ENCODE measurements at regions not wholly inside any gene's neighbourhood (a gene's known extent, or its start where the extent isn't known, plus 50 kb on each side); places are given as distances from the start of the nearest gene placed in this dataset.

DNA sequence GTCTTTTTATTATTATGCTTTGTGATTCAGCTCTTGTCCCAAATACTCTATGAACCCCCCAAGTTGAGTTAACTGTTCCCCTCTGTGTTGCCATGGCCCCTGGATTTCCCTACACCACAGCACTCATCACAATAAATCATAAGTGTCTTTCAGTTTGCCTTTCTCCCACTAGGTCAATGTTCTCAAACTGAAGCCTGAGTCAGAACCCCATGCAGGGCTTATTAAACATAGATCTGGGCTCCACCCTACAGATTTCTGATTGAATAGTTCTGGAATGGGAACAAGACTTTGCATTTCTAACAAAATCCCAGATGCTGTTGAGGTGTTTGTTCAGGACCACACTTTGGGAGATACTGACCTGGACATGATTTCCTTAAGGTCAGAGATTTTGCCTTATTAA is 199.4 kb downstream of the TBX5 start:
- Mint-ChIP-seq H3K4me3 (no peak overlapping the region), H3K4me1 (peaks cover 18% of the 10 kb centered on the region), H3K27me3 (ENCODE audit: low read depth) (peaks cover 61% of the 10 kb centered on the region), H3K36me3 (ENCODE audit: low read depth) (no peaks in the 10 kb centered on the region), H3K9me3 (peaks cover 2% of the 10 kb centered on the region), H3K27ac (no peak overlapping the region)
- TF ChIP-seq CTCF (IDR thresholded peaks at IDR 0.05; ENCODE audit: unreplicated experiment in 3 of 3): no peak

DNA sequence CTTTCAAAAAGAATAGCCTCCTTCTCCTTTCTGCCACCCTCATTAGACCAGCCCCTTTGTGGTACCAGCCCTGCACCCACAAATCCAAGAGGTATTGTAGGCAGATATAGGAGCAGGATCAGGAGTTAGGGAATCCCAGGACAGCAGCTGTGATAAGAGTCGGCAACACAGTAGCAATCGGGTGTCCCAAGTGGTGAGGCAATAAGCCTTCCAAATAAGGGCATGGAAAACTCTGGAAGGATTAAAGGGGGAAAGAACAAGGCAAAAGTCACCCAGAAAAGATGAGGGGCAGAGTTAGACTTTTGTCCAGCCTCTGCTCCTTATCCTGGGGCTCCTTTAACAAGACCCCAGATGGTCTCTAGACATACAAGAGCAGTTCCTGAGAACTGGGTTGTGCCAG is 204.2 kb downstream of the TBX5 start:
- H3K27ac Mint-ChIP-seq: no peak overlapping the region
- peaks cover 11% of the 10 kb centered on the region for H3K9me3 Mint-ChIP-seq
- H3K4me1 Mint-ChIP-seq: no peaks in the 10 kb centered on the region

GRCh38 chr12:114194956-114195355 is 211.0 kb downstream of the TBX5 start:
- Mint-ChIP-seq H3K27ac (no peak overlapping the region), H3K4me3 (no peak overlapping the region), H3K36me3 (ENCODE audit: low read depth) (no peaks in the 10 kb centered on the region), H3K27me3 (ENCODE audit: low read depth) (peaks cover 64% of the 10 kb centered on the region), H3K9me3 (peaks cover 21% of the 10 kb centered on the region), H3K4me1 (no peaks in the 10 kb centered on the region)
- no peak for TF ChIP-seq CTCF (IDR thresholded peaks at IDR 0.05; ENCODE audit: unreplicated experiment in 3 of 3)

More for the DNA sequence above, 204.2 kb downstream of the TBX5 start:
- Mint-ChIP-seq H3K4me3 (no peak overlapping the region), H3K36me3 (ENCODE audit: low read depth) (no peaks in the 10 kb centered on the region), H3K27me3 (ENCODE audit: low read depth) (peaks cover 54% of the 10 kb centered on the region)
- no peak for TF ChIP-seq CTCF (IDR thresholded peaks at IDR 0.05; ENCODE audit: unreplicated experiment in 3 of 3)

- Mint-ChIP-seq H3K4me1 (no peaks in the 10 kb centered on the region), H3K27ac (no peak overlapping the region), H3K27me3 (ENCODE audit: low read depth) (peaks cover 73% of the 10 kb centered on the region), H3K4me3 (no peak overlapping the region), H3K9me3 (peaks cover 17% of the 10 kb centered on the region), H3K36me3 (ENCODE audit: low read depth) (no peaks in the 10 kb centered on the region)
- no peak for TF ChIP-seq CTCF (IDR thresholded peaks at IDR 0.05; ENCODE audit: unreplicated experiment in 3 of 3)
Observed at GRCh38 chr12:114194066-114194465, 211.9 kb downstream of the TBX5 start.

GRCh38 chr12:114193474-114193873 is 212.5 kb downstream of the TBX5 start:
- peaks cover 14% of the 10 kb centered on the region for H3K9me3 Mint-ChIP-seq
- H3K27me3 Mint-ChIP-seq (ENCODE audit: low read depth): peaks cover 74% of the 10 kb centered on the region
- H3K4me1 Mint-ChIP-seq: no peaks in the 10 kb centered on the region
- no peaks in the 10 kb centered on the region for H3K36me3 Mint-ChIP-seq (ENCODE audit: low read depth)
- no peak overlapping the region for H3K27ac Mint-ChIP-seq
- no peak overlapping the region for H3K4me3 Mint-ChIP-seq
- TF ChIP-seq CTCF (IDR thresholded peaks at IDR 0.05; ENCODE audit: unreplicated experiment in 3 of 3): no peak

GRCh38 chr12:114192549-114192948 is 213.4 kb downstream of the TBX5 start:
- Mint-ChIP-seq H3K27ac (no peak overlapping the region), H3K9me3 (peaks cover 10% of the 10 kb centered on the region), H3K36me3 (ENCODE audit: low read depth) (no peaks in the 10 kb centered on the region), H3K27me3 (ENCODE audit: low read depth) (peaks cover 72% of the 10 kb centered on the region), H3K4me1 (no peaks in the 10 kb centered on the region), H3K4me3 (no peak overlapping the region)
- TF ChIP-seq CTCF (IDR thresholded peaks at IDR 0.05; ENCODE audit: unreplicated experiment in 3 of 3): no peak

Data from nephron (organoid).